PC-9 (cell line): ENCODE measurements at regions not wholly inside any gene's neighbourhood (a gene's known extent, or its start where the extent isn't known, plus 50 kb on each side); places are given as distances from the start of the nearest gene placed in this dataset.

ENCODE experiments used
- BruUV-seq: library from RNA; stranded (reverse); fragments of 400-500 nt; replicated peaks from 2 replicates; lab custom pipeline; 2021; lab: Mats Ljungman, UMichigan
- CTCF ChIA-PET: fragments of 300-600 bp; sonication (Branson Sonifier 250); formaldehyde crosslinking; loops from one replicate; lab custom pipeline; 2022; ENCODE audit warnings: antibody characterized with exemption; lab: Charles Lee
- POLR2A ChIA-PET: fragments of 300-600 bp; sonication (Branson Sonifier 250); formaldehyde crosslinking; loops from one replicate; lab custom pipeline; 2022; ENCODE audit warnings: antibody characterized with exemption; ENCODE audit not compliant: unreplicated experiment; lab: Charles Lee
- DNase-seq, 2 experiments: peaks; one replicate each; pipeline versions ENCODE4 v3.0.0 to v3.0.0-alpha.2; 2015 to 2022; ENCODE audit warnings: mixed read lengths in 1 of 2
- H2AFZ ChIP-seq: fragments of 200-600 bp; sonication (generic); 2 replicates; pipeline ENCODE4 v1.8.1; 2017; ENCODE audit warnings: antibody characterized with exemption
- H3F3A ChIP-seq: fragments of 200-600 bp; sonication (generic); 2 replicates; pipeline ENCODE4 v1.8.1; 2017; ENCODE audit warnings: antibody characterized with exemption, mild to moderate bottlenecking, low read depth; ENCODE audit not compliant: insufficient read depth
- H3K27ac ChIP-seq: fragments of 200-600 bp; sonication (generic); 2 replicates; pipeline ENCODE4 v1.6.1; 2016; ENCODE audit warnings: mixed run types
- H3K27me3 ChIP-seq: fragments of 200-600 bp; sonication (generic); 2 replicates; pipeline ENCODE4 v1.6.1; 2016; ENCODE audit warnings: low read depth, mixed run types; ENCODE audit not compliant: insufficient read depth
- H3K36me3 ChIP-seq: fragments of 200-600 bp; sonication (generic); 2 replicates; pipeline ENCODE4 v1.6.1; 2016; ENCODE audit warnings: low read depth, mixed run types
- H3K4me1 ChIP-seq: fragments of 200-600 bp; sonication (generic); replicated peaks from 2 replicates; pipeline ENCODE4 v1.6.1; 2016; ENCODE audit warnings: mixed run types; ENCODE audit not compliant: insufficient read depth
- H3K4me2 ChIP-seq: fragments of 200-600 bp; sonication (generic); 2 replicates; pipeline ENCODE4 v1.6.1; 2017; ENCODE audit warnings: mixed run types
- H3K4me3 ChIP-seq: fragments of 200-600 bp; sonication (generic); 2 replicates; pipeline ENCODE4 v1.6.1; 2016; ENCODE audit warnings: mixed run types
- H3K79me2 ChIP-seq: fragments of 200-600 bp; sonication (generic); 2 replicates; pipeline ENCODE4 v1.6.1; 2017; ENCODE audit warnings: low read depth, mixed run types
- H3K9me2 ChIP-seq: fragments of 200-600 bp; sonication (generic); 2 replicates; pipeline ENCODE4 v1.8.1; 2017; ENCODE audit warnings: mild to moderate bottlenecking; ENCODE audit not compliant: insufficient read depth
- H3K9me3 ChIP-seq: fragments of 200-600 bp; sonication (generic); 2 replicates; pipeline ENCODE4 v1.8.1; 2016; ENCODE audit warnings: low read depth; ENCODE audit not compliant: insufficient read depth
- H4K20me1 ChIP-seq: fragments of 200-600 bp; sonication (generic); 2 replicates; pipeline ENCODE4 v1.8.1; 2017; ENCODE audit not compliant: insufficient read depth
- EZH2 ChIP-seq: fragments of 200-600 bp; sonication (generic); IDR thresholded peaks from 2 replicates; pipeline ENCODE4 v1.8.0; 2017; ENCODE audit warnings: antibody characterized with exemption, low read depth
- intact Hi-C: fragments of 100-400 bp; cut with micrococcal nuclease; formaldehyde crosslinking; loops from one replicate; pipeline ENCODE4 v1.10.0; 2022; ENCODE audit not compliant: unreplicated experiment
- TF ChIP-seq, protein P1 (sequence below): fragments of 200-600 bp; sonication (generic); conservative IDR thresholded peaks from 2 replicates; pipeline ENCODE4 v1.6.1; 2017; ENCODE audit warnings: mixed run types, antibody characterized with exemption, mild to moderate bottlenecking, moderate library complexity

DNA sequence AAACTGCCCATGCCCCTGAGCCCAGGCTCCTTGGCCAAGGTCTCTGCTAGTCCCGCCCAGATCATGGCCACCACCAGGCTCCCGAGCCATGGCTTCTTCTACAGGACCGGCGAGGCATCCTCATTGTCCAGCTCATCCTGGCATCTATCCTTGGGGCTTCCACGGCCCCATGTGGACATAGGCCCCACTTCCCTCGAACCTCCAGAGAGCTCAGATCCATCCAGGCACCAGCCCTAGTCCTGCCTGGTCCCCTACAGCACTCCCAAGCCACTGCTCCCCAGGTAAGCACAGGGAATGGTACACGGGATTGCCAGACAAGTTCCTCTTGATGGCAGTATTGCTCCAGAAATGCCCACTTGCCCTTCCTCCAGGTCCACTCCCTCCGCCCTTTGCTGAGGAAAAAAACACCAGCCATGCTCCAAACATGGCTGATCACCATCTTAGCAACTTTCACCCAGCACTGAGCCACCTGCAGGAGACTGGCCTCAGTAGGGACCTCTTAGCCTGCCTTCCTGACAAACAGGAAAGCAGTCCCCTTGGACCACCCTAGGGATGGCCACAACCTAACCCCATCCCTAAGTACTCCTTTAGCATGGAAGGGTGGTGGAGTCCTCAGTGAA is 272.1 kb upstream of the AGTR2 start:
- Histone ChIP-seq H3K9me3 (no peaks in the 10 kb centered on the region), H3K36me3 (no peaks in the 10 kb centered on the region), H3K27me3 (no peaks in the 10 kb centered on the region), H3K27ac (no peak overlapping the region), H3K4me3 (no peak overlapping the region), H4K20me1 (no peaks in the 10 kb centered on the region), H3K4me1 (peaks cover 19% of the 10 kb centered on the region), H2AFZ (no peak overlapping the region), H3K4me2 (peak overlapping the region; percentile 27), H3F3A (peaks cover 11% of the 10 kb centered on the region; the same call in 1 of the 2 replicates), H3K9me2 (no peaks in the 10 kb centered on the region), H3K79me2 (no peaks in the 10 kb centered on the region)
- TF ChIP-seq EZH2, result no peak
- TF ChIP-seq, protein P1, sequence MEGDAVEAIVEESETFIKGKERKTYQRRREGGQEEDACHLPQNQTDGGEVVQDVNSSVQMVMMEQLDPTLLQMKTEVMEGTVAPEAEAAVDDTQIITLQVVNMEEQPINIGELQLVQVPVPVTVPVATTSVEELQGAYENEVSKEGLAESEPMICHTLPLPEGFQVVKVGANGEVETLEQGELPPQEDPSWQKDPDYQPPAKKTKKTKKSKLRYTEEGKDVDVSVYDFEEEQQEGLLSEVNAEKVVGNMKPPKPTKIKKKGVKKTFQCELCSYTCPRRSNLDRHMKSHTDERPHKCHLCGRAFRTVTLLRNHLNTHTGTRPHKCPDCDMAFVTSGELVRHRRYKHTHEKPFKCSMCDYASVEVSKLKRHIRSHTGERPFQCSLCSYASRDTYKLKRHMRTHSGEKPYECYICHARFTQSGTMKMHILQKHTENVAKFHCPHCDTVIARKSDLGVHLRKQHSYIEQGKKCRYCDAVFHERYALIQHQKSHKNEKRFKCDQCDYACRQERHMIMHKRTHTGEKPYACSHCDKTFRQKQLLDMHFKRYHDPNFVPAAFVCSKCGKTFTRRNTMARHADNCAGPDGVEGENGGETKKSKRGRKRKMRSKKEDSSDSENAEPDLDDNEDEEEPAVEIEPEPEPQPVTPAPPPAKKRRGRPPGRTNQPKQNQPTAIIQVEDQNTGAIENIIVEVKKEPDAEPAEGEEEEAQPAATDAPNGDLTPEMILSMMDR, result peak; percentile 68
- no TSS peak for BruUV-seq
- DNase-seq, result peak; percentile 68 to 85
- ChIA-PET CTCF (no interaction called here), POLR2A (no interaction called here)
- intact Hi-C loops, result loop anchor here (1.0 kb wide), 1 partner anchor 42 kb away; no protein-coding TSS in a partner anchor

DNA sequence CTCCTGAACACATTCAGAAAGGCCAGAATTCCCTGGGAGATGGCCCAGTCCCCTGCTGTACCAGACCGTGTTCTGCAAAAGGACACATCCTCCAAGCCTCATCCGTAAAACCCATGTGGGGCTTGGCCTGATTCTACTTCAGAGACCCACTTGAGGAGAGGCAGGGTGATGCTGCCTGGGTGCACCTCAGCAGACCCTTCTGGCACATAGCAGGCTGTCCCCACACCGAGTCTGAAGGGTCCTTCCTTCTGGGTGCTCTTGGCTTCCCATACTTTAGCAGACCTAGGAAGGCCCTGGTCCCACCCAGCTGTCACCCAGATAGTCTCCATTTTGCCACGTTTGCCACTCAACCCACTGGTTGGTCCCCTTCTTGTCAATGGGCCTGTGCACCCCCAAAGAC is 270.1 kb upstream of the AGTR2 start:
- BruUV-seq, result no TSS peak
- CTCF ChIA-PET, result no interaction called here
- no peaks in the 10 kb centered on the region for H3K36me3 ChIP-seq
- no peaks in the 10 kb centered on the region for H3K79me2 ChIP-seq
- H3K4me3 ChIP-seq, result no peak overlapping the region
- POLR2A ChIA-PET, result no interaction called here
- H3K27me3 ChIP-seq, result no peaks in the 10 kb centered on the region
- no peak overlapping the region for H3K4me2 ChIP-seq
- no peaks in the 10 kb centered on the region for H3K9me3 ChIP-seq
- TF ChIP-seq, protein P1, result no peak
- TF ChIP-seq EZH2, result no peak
- H3K27ac ChIP-seq, result no peak overlapping the region
- no peaks in the 10 kb centered on the region for H3F3A ChIP-seq
- DNase-seq, result no peak
- intact Hi-C loops, result no loop called here
- no peaks in the 10 kb centered on the region for H4K20me1 ChIP-seq
- H3K9me2 ChIP-seq, result no peaks in the 10 kb centered on the region
- H3K4me1 ChIP-seq, result peaks cover 6% of the 10 kb centered on the region
- H2AFZ ChIP-seq, result no peak overlapping the region

DNA sequence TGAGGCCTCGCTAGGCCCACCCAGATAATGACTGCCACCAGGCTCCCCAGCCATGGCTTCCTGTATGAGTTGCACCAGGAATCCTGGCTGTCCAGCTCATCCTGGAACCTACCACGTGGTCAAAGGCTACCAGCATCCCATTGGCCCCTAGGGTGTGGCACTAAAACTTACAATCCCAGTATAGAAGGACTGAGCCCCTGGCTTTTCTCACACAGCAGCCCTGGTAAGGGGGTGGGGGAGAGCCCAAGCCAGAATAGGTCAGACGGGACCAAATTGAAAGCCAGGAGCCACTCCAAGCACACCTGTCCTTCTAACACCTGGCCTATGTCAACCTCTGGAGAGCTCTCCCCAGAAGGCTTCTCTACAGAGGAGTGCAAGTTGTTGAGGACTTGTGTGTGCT is 269.3 kb upstream of the AGTR2 start:
- no TSS peak for BruUV-seq
- Histone ChIP-seq H3K4me1 (peaks cover 6% of the 10 kb centered on the region), H3K4me2 (no peak overlapping the region), H3K79me2 (no peaks in the 10 kb centered on the region), H3K36me3 (no peaks in the 10 kb centered on the region), H4K20me1 (no peaks in the 10 kb centered on the region), H3K27me3 (no peaks in the 10 kb centered on the region), H3K9me3 (no peaks in the 10 kb centered on the region), H3K4me3 (no peak overlapping the region), H2AFZ (no peak overlapping the region), H3F3A (no peaks in the 10 kb centered on the region), H3K9me2 (no peaks in the 10 kb centered on the region), H3K27ac (no peak overlapping the region)
- POLR2A ChIA-PET, result no interaction called here
- CTCF ChIA-PET, result no interaction called here
- intact Hi-C loops, result no loop called here
- DNase-seq, result no peak
- no peak for TF ChIP-seq EZH2
- TF ChIP-seq, protein P1, result no peak
